ENCODE measurements at regions not wholly inside any gene's neighbourhood (a gene's known extent, or its start where the extent isn't known, plus 50 kb on each side); places are given as distances from the start of the nearest gene placed in this dataset.

- Histone ChIP-seq H3K4me2 (ENCODE audit: low read length) (no peak overlapping the region), H3K27me3 (ENCODE audit: insufficient read depth, low read length) (no peaks in the 10 kb centered on the region), H3K4me1 (ENCODE audit: control insufficient read depth in 1 of 2, insufficient read depth in 2 of 2, low read length in 2 of 2) (no peaks in the 10 kb centered on the region), H3K79me2 (ENCODE audit: insufficient read depth, low read length) (no peaks in the 10 kb centered on the region), H3K9ac (ENCODE audit: low read length) (no peak overlapping the region), H3K9me3 (ENCODE audit: control insufficient read depth in 1 of 2, insufficient read depth in 1 of 2, low read depth in 1 of 2, low read length in 2 of 2) (no peaks in the 10 kb centered on the region), H3K27ac (ENCODE audit: low read depth, low read length) (no peak overlapping the region), H2AFZ (ENCODE audit: low read depth, low read length, poor library complexity, severe bottlenecking) (no peak overlapping the region), H3K9me2 (ENCODE audit: insufficient read depth) (no peaks in the 10 kb centered on the region), H3K4me3 (replicated peaks in 1 of 2; ENCODE audit: low read depth in 1 of 2, low read length in 2 of 2) (no peak overlapping the region), H3K36me3 (ENCODE audit: control insufficient read depth in 1 of 2, insufficient read depth in 2 of 2, low read length in 2 of 2) (no peaks in the 10 kb centered on the region), H4K20me1 (ENCODE audit: insufficient read depth) (no peaks in the 10 kb centered on the region)
- DNase-seq (ENCODE audit: low read depth, low spot score) (no peak), ATAC-seq (no peak)
- TF ChIP-seq ATF3 (IDR thresholded peaks at IDR 0.05) (no peak), JUND (IDR thresholded peaks at IDR 0.05) (no peak), MAX (IDR thresholded peaks at IDR 0.05) (no peak), CBX3 (IDR thresholded peaks at IDR 0.05; ENCODE audit: low read depth) (no peak), TCF7L2 (IDR thresholded peaks at IDR 0.05; ENCODE audit: borderline replicate concordance, extremely low read depth, insufficient read depth, insufficient read length) (no peak), EGR1 (IDR thresholded peaks at IDR 0.05; ENCODE audit: low read depth) (no peak), CTCF (IDR thresholded peaks at IDR 0.05 in 2 of 3, conservative IDR thresholded peaks at IDR 0.05 in 1 of 3; ENCODE audit: borderline replicate concordance in 1 of 3, insufficient read depth in 1 of 3, low read depth in 2 of 3, low read length in 2 of 3) (no peak), EZH2 (IDR thresholded peaks at IDR 0.05) (no peak), REST (IDR thresholded peaks at IDR 0.05; ENCODE audit: low read depth) (no peak), ZBTB33 (IDR thresholded peaks at IDR 0.05; ENCODE audit: extremely low read depth, insufficient replicate concordance, low read length) (no peak)
- intact Hi-C loops (cut with micrococcal nuclease): no loop called here
- RAD21 ChIA-PET (ENCODE audit: low non-redundant PET in 1 of 2, low total read pairs in 2 of 2, uncharacterized antibody in 2 of 2, unreplicated experiment in 2 of 2): no interaction called here
- POLR2A ChIA-PET: no interaction called here
- CTCF ChIA-PET: no interaction called here
- no TSS peak for BruUV-seq (replicated peaks)
Measured at GRCh38 chr12:20259786-20260185, 108.6 kb upstream of the PDE3A start.
